Naive thymus-derived CD4-positive, alpha-beta T cell (primary cell): ENCODE measurements at regions not wholly inside any gene's neighbourhood (a gene's known extent, or its start where the extent isn't known, plus 50 kb on each side); places are given as distances from the start of the nearest gene placed in this dataset.

Experiments
- ATAC-seq: fragments of 150-1000 bp; cut with Tn5 transposase; 2 replicates; pipeline ENCODE4 v1.10.0; 2021; ENCODE audit warnings: mild to moderate bottlenecking, moderate library complexity
- CTCF ChIA-PET: fragments of 350-600 bp; sonication (Branson Sonifier 250); formaldehyde crosslinking; loops from one replicate; lab custom pipeline; 2021; ENCODE audit warnings: antibody characterized with exemption; lab: Charles Lee
- POLR2A ChIA-PET: fragments of 350-600 bp; sonication (Branson Sonifier 250); formaldehyde crosslinking; loops from one replicate; lab custom pipeline; 2021; ENCODE audit warnings: antibody characterized with exemption, inconsistent platforms; lab: Charles Lee
- DNase-seq, 9 donors: peaks; one replicate each; pipeline versions ENCODE4 v3.0.0 to v3.0.0-alpha.2; 2020 to 2022; ENCODE audit warnings: mixed read lengths in 1 of 9
- H3K27ac ChIP-seq: one replicate; pipeline ENCODE4 v1.7.0; 2013; ENCODE audit warnings: mild to moderate bottlenecking, low read depth, low read length, moderate library complexity
- H3K27me3 ChIP-seq, 2 donors: one replicate each; pipeline ENCODE4 v1.7.0; 2013; ENCODE audit warnings: low read length in 2 of 2, mild to moderate bottlenecking in 2 of 2, moderate library complexity in 2 of 2; ENCODE audit not compliant: control insufficient read depth in 2 of 2, insufficient read depth in 2 of 2
- H3K36me3 ChIP-seq, 3 experiments: 1 replicate in 2 of 3; 2 replicates in 1 of 3; pipeline ENCODE4 v1.7.0; 2013; ENCODE audit warnings: low read length in 3 of 3, mild to moderate bottlenecking in 3 of 3, moderate library complexity in 1 of 3; ENCODE audit not compliant: insufficient read depth in 3 of 3, control insufficient read depth in 2 of 3
- H3K4me1 ChIP-seq, 2 donors: one replicate each; pipeline ENCODE4 v1.7.0; 2013; ENCODE audit warnings: low read length in 2 of 2, mild to moderate bottlenecking in 2 of 2, moderate library complexity in 1 of 2; ENCODE audit not compliant: control insufficient read depth in 2 of 2, insufficient read depth in 2 of 2
- H3K4me3 ChIP-seq: 2 replicates; pipeline ENCODE4 v1.7.0; 2013; ENCODE audit warnings: mild to moderate bottlenecking, low read length
- H3K9me3 ChIP-seq, 3 experiments: 1 replicate in 2 of 3; 2 replicates in 1 of 3; pipeline ENCODE4 v1.7.0; 2013; ENCODE audit warnings: low read length in 3 of 3; ENCODE audit not compliant: control insufficient read depth in 2 of 3
- H3K27ac Mint-ChIP-seq, 9 donors: one replicate each; pipeline ENCODE4 v1.8.0; 2020 to 2022; ENCODE audit warnings: mixed read lengths in 9 of 9, mild to moderate bottlenecking in 8 of 9, moderate library complexity in 5 of 9, inconsistent platforms in 2 of 9
- H3K27me3 Mint-ChIP-seq, 5 donors: one replicate each; pipeline ENCODE4 v1.8.0; 2021 to 2022; ENCODE audit warnings: mixed read lengths in 5 of 5, mild to moderate bottlenecking in 1 of 5
- H3K36me3 Mint-ChIP-seq, 5 donors: one replicate each; pipeline ENCODE4 v1.8.0; 2020 to 2022; ENCODE audit warnings: mixed read lengths in 5 of 5, mild to moderate bottlenecking in 3 of 5, inconsistent platforms in 1 of 5
- H3K4me1 Mint-ChIP-seq, 7 donors: one replicate each; pipeline ENCODE4 v1.8.0; 2020 to 2022; ENCODE audit warnings: mixed read lengths in 7 of 7, mild to moderate bottlenecking in 3 of 7, inconsistent platforms in 1 of 7
- H3K4me3 Mint-ChIP-seq, 10 donors: one replicate each; pipeline ENCODE4 v1.8.0; 2020 to 2022; ENCODE audit warnings: mild to moderate bottlenecking in 10 of 10, mixed read lengths in 10 of 10, moderate library complexity in 6 of 10, inconsistent platforms in 2 of 10
- H3K9me3 Mint-ChIP-seq, 11 donors: one replicate each; pipeline ENCODE4 v1.8.0; 2020 to 2022; ENCODE audit warnings: mixed read lengths in 11 of 11, mild to moderate bottlenecking in 4 of 11, inconsistent platforms in 1 of 11, moderate library complexity in 1 of 11
- intact Hi-C, 2 donors: fragments of 100-400 bp; cut with micrococcal nuclease; formaldehyde crosslinking; loops; one replicate each; pipeline ENCODE4 v1.15.1; 2023

DNA sequence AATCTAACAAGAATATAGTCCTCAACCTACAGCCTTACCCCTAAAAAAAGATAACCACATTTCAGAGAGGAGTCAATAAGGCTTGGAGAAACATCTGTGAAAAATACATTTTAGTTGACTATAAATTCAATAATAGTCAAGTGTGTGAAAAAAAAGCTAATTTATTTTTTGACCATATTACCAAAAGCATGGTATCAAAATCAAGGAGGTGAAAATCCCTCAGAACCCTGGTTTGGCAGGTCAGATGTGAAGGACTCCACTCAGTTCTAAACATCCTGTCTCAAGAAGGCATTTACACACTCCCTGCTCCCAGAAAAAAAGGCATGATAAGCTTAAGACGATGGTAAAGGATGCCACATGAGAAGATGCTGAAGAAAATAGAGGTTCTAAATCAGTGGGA, 745.1 kb upstream of the TENM3 start:
- H3K4me3 ChIP-seq = no peak overlapping the region
- ChIA-PET CTCF (no interaction called here), POLR2A (no interaction called here)
- Mint-ChIP-seq H3K4me1 (no peaks in the 10 kb centered on the region), H3K27me3 (no peaks in the 10 kb centered on the region), H3K27ac (no peak overlapping the region), H3K9me3 (peaks cover 0 to 9% (median 5%) of the 10 kb centered on the region in 11 donors), H3K36me3 (no peaks in the 10 kb centered on the region), H3K4me3 (no peak overlapping the region)
- no peak for DNase-seq
- no peaks in the 10 kb centered on the region for H3K9me3 ChIP-seq
- H3K36me3 ChIP-seq = no peaks in the 10 kb centered on the region
- intact Hi-C loops = no loop called here
- no peak for ATAC-seq
- H3K27ac ChIP-seq = no peak overlapping the region
- no peaks in the 10 kb centered on the region for H3K4me1 ChIP-seq
- no peaks in the 10 kb centered on the region for H3K27me3 ChIP-seq

DNA sequence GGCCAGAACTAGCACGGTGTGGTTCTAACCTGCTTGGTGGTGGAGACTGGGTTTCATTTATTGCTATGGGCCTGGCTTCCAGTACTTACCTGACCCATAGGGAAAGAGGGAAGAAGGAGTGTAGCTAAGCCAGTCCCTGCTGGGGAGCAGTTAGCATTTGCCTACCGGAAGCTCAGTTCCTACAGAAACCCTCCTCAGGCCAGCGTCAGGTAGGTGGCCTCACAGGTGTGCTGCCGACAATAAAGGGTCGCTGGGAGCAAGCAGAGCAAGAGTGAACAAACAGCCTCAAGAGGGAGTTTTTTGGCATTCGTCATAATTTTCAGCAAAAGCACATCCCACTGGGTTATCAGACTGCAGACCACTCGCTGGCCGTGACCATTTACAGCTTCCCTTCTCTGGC, 740.6 kb upstream of the TENM3 start:
- DNase-seq (no peak), ATAC-seq (no peak)
- H3K9me3 Mint-ChIP-seq = peaks cover 0 to 14% (median 4%) of the 10 kb centered on the region in 11 donors
- no peaks in the 10 kb centered on the region for H3K4me1 ChIP-seq
- H3K4me1 Mint-ChIP-seq = no peaks in the 10 kb centered on the region
- no peaks in the 10 kb centered on the region for H3K27me3 Mint-ChIP-seq
- H3K36me3 ChIP-seq = no peaks in the 10 kb centered on the region
- no peaks in the 10 kb centered on the region for H3K27me3 ChIP-seq
- H3K4me3 ChIP-seq = no peak overlapping the region
- H3K36me3 Mint-ChIP-seq = no peaks in the 10 kb centered on the region
- no peak overlapping the region for H3K27ac ChIP-seq
- ChIA-PET CTCF (no interaction called here), POLR2A (no interaction called here)
- H3K27ac Mint-ChIP-seq = no peak overlapping the region
- intact Hi-C loops = no loop called here
- H3K4me3 Mint-ChIP-seq = no peak overlapping the region
- H3K9me3 ChIP-seq = no peaks in the 10 kb centered on the region

DNA sequence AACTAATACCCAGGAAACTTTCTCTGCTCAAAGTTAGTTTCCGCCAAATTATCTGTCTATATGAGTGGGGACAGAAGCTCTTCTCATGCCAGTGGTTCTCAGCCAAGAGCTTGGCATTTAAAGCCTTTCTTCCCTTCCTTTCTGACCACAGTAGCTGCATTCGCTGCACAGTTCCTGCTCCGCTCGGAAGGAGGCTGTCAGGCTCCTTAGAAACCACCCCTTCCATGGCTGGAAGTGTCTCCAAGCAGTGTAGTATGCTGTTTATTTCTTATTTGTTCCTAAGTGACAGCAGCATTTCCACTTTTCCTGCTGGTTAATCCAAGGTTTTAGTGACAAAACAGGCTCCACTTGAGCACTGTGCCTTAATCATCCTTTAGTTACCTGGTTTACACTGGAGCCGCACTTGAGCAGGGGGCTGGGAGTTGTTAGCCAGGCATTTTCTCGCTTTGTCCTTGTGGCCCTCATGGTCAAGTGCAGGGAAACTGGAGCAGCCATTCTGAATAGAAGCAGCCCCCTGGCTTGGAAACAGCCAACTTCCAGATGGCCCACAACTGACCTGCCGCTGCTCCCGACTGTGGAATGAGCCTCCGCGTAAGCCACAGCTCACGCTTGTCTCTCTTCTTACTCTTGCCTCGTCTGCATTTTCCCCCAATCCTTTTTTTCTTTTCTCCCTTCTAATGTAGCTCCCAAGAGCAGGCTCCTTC, 739.4 kb upstream of the TENM3 start:
- no peaks in the 10 kb centered on the region for H3K4me1 ChIP-seq
- DNase-seq = no peak
- CTCF ChIA-PET = no interaction called here
- no peak overlapping the region for H3K27ac ChIP-seq
- peaks cover 0 to 14% (median 3%) of the 10 kb centered on the region in 11 donors for H3K9me3 Mint-ChIP-seq
- H3K4me3 ChIP-seq = no peak overlapping the region
- no peaks in the 10 kb centered on the region for H3K4me1 Mint-ChIP-seq
- H3K36me3 Mint-ChIP-seq = no peaks in the 10 kb centered on the region
- H3K36me3 ChIP-seq = no peaks in the 10 kb centered on the region
- no peak overlapping the region for H3K27ac Mint-ChIP-seq
- POLR2A ChIA-PET = no interaction called here
- no peaks in the 10 kb centered on the region for H3K27me3 ChIP-seq
- no peaks in the 10 kb centered on the region for H3K9me3 ChIP-seq
- H3K4me3 Mint-ChIP-seq = no peak overlapping the region
- H3K27me3 Mint-ChIP-seq = no peaks in the 10 kb centered on the region
- ATAC-seq = no peak
- intact Hi-C loops = no loop called here

DNA sequence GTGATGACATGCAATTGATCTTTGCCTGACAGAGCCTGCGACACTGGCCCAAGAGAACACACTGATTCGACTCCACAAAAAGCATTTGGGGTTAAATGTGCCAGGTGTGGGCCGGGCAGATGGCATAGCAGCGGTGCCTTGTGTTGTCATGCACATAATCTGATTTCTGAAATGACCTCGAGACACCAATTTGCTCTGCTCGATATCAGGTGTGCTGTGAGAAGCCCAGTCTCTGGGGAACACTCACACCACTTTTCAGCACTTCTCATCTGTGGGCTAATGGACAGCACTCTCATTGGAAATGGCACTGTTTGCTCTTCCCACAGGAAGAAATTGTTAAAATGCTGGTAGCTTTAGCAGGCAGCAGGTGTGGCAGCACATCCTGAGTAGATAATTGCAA, 738.3 kb upstream of the TENM3 start:
- peaks cover 0 to 9% (median 3%) of the 10 kb centered on the region in 11 donors for H3K9me3 Mint-ChIP-seq
- intact Hi-C loops = no loop called here
- DNase-seq (no peak), ATAC-seq (no peak)
- H3K27me3 Mint-ChIP-seq = no peaks in the 10 kb centered on the region
- H3K4me1 Mint-ChIP-seq = no peaks in the 10 kb centered on the region
- H3K4me1 ChIP-seq = no peaks in the 10 kb centered on the region
- no peaks in the 10 kb centered on the region for H3K27me3 ChIP-seq
- no peak overlapping the region for H3K4me3 Mint-ChIP-seq
- H3K36me3 ChIP-seq = no peaks in the 10 kb centered on the region
- no peak overlapping the region for H3K4me3 ChIP-seq
- H3K36me3 Mint-ChIP-seq = no peaks in the 10 kb centered on the region
- no peaks in the 10 kb centered on the region for H3K9me3 ChIP-seq
- ChIA-PET POLR2A (no interaction called here), CTCF (no interaction called here)
- no peak overlapping the region for H3K27ac Mint-ChIP-seq
- no peak overlapping the region for H3K27ac ChIP-seq

DNA sequence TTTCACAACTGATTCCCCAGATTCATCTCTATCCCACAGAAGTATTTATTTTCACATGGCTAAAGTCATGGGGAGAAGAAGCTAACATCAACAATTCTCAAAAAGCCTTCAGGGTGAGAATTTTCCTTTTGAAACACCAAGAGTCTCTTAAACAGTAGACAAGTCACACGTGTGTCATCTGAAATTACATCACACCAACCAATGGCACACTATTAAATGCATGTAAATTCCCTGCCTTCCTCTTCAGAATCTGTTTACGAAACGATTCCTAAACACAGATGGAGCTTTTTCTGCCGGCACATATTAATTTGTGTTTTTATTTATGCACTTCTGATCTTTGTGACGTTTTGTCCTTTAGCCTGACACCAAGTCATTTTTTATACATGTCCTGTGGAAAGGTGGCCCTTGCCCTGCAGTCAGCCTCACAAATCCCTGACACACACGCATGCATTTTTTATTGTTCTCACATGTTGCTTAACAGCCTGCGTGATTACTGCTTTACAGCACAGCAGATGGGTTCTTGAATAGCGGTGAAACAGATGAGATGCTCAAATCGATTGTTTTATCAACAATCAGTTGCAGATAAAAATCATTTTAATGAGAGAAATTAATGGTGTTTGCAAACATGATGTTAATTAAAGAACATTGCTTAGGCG, 735.9 kb upstream of the TENM3 start:
- no peaks in the 10 kb centered on the region for H3K36me3 ChIP-seq
- ChIA-PET POLR2A (no interaction called here), CTCF (no interaction called here)
- intact Hi-C loops = no loop called here
- no peak overlapping the region for H3K27ac ChIP-seq
- no peak overlapping the region for H3K27ac Mint-ChIP-seq
- no peak for DNase-seq
- no peaks in the 10 kb centered on the region for H3K36me3 Mint-ChIP-seq
- ATAC-seq = no peak
- no peaks in the 10 kb centered on the region for H3K27me3 Mint-ChIP-seq
- H3K4me3 Mint-ChIP-seq = no peak overlapping the region
- H3K4me3 ChIP-seq = no peak overlapping the region
- no peaks in the 10 kb centered on the region for H3K4me1 Mint-ChIP-seq
- no peaks in the 10 kb centered on the region for H3K4me1 ChIP-seq
- H3K9me3 ChIP-seq = no peaks in the 10 kb centered on the region
- H3K27me3 ChIP-seq = no peaks in the 10 kb centered on the region
- H3K9me3 Mint-ChIP-seq = peaks cover 0 to 9% (median 0%) of the 10 kb centered on the region in 11 donors

DNA sequence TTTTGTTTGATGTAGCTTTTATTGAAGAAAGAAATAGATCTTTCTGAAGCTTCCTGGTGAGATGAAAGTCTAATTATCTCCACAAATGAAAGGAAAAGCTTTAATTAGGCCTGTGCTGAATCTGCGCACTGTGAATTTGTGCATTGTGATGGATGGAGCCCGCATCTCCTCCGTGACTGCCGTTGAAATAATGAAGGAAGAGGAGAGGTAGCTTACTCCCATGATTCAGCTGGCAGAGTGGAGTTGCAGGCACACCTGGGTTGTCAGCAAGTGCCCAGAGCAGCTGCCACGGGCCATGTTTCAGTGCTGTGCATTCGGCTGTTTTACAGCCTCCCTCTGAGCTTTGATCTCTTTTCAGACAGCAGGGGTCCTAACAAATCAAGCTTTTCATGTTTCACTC, 735.3 kb upstream of the TENM3 start:
- H3K36me3 ChIP-seq = no peaks in the 10 kb centered on the region
- H3K9me3 ChIP-seq = no peaks in the 10 kb centered on the region
- no peak overlapping the region for H3K27ac Mint-ChIP-seq
- DNase-seq = no peak
- H3K9me3 Mint-ChIP-seq = peaks cover 0 to 9% (median 0%) of the 10 kb centered on the region in 11 donors
- no peak overlapping the region for H3K27ac ChIP-seq
- ChIA-PET POLR2A (no interaction called here), CTCF (no interaction called here)
- no peaks in the 10 kb centered on the region for H3K27me3 ChIP-seq
- no peaks in the 10 kb centered on the region for H3K27me3 Mint-ChIP-seq
- no peaks in the 10 kb centered on the region for H3K36me3 Mint-ChIP-seq
- intact Hi-C loops = no loop called here
- no peak for ATAC-seq
- H3K4me1 Mint-ChIP-seq = no peaks in the 10 kb centered on the region
- H3K4me3 ChIP-seq = no peak overlapping the region
- H3K4me3 Mint-ChIP-seq = no peak overlapping the region
- no peaks in the 10 kb centered on the region for H3K4me1 ChIP-seq

DNA sequence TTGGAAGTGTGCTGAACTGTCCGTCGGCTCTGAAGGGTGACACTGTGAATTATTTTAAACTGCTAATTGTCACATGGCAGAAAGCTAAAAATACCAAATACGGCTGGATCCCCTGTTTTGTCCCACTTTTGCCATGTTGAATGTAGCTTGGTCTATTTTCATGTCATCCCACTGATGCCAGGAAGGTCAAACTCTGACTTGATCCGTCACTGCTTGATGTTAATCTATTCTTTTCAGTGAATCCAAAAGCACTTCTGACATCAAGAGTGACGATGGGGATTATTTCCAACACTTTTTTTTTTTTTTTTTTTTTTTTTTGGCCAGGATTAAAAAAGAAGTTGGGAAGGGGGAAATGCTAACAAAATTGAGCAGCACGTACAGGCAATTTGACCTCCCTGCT, 734.6 kb upstream of the TENM3 start:
- Histone ChIP-seq H3K4me3 (no peak overlapping the region), H3K27ac (no peak overlapping the region), H3K4me1 (no peaks in the 10 kb centered on the region), H3K9me3 (no peaks in the 10 kb centered on the region), H3K36me3 (no peaks in the 10 kb centered on the region), H3K27me3 (no peaks in the 10 kb centered on the region)
- Mint-ChIP-seq H3K27me3 (no peaks in the 10 kb centered on the region), H3K4me3 (no peak overlapping the region), H3K9me3 (peaks cover 0 to 9% (median 0%) of the 10 kb centered on the region in 11 donors), H3K27ac (no peak overlapping the region), H3K4me1 (no peaks in the 10 kb centered on the region), H3K36me3 (no peaks in the 10 kb centered on the region)
- ChIA-PET CTCF (no interaction called here), POLR2A (no interaction called here)
- DNase-seq = no peak
- ATAC-seq = no peak
- intact Hi-C loops = no loop called here
